ENCODE measurements at regions not wholly inside any gene's neighbourhood (a gene's known extent, or its start where the extent isn't known, plus 50 kb on each side); places are given as distances from the start of the nearest gene placed in this dataset.
"Not testable (repeated sequence)": the region's sequence is repeated elsewhere in the genome, so short reads cannot be mapped to it uniquely, and the experiment has no call there.

- H3K27ac Mint-ChIP-seq; H3K4me3 Mint-ChIP-seq; DNase-seq (ENCODE audit: low spot score); H3K36me3 Mint-ChIP-seq; ATAC-seq; H3K9me3 Mint-ChIP-seq; H3K4me1 Mint-ChIP-seq (ENCODE audit: low read depth in 2 of 2): not testable (repeated sequence)
- peaks cover 12 to 18% of the 10 kb centered on the region in 2 donors for H3K27me3 Mint-ChIP-seq
These were observed 126.7 kb upstream of the MED14 start for GRCh38 chrX:40861952-40862554.

- not testable (repeated sequence) for ATAC-seq, H3K4me3 Mint-ChIP-seq
- H3K27me3 Mint-ChIP-seq, result peaks cover 12 to 25% of the 10 kb centered on the region in 2 donors
These were observed 127.9 kb upstream of the MED14 start for GRCh38 chrX:40863260-40863659.

GRCh38 chrX:40863671-40864070 is 128.3 kb upstream of the MED14 start:
- H3K4me3 Mint-ChIP-seq, result no peak overlapping the region
- ATAC-seq (no peak), DNase-seq (ENCODE audit: low spot score) (no peak)
- no peaks in the 10 kb centered on the region for H3K4me1 Mint-ChIP-seq (ENCODE audit: low read depth in 2 of 2)
- H3K36me3 Mint-ChIP-seq, result no peaks in the 10 kb centered on the region
- H3K27me3 Mint-ChIP-seq, result peaks cover 12 to 22% of the 10 kb centered on the region in 2 donors
- H3K9me3 Mint-ChIP-seq, result no peaks in the 10 kb centered on the region
- no peak overlapping the region for H3K27ac Mint-ChIP-seq

More at GRCh38 chrX:40863260-40863659, 127.9 kb upstream of the MED14 start:
- not testable (repeated sequence) for H3K4me1 Mint-ChIP-seq (ENCODE audit: low read depth in 2 of 2); H3K36me3 Mint-ChIP-seq; DNase-seq (ENCODE audit: low spot score); H3K9me3 Mint-ChIP-seq; H3K27ac Mint-ChIP-seq

- Mint-ChIP-seq H3K27ac (no peak overlapping the region), H3K4me1 (ENCODE audit: low read depth in 2 of 2) (peaks cover 0 to 3% of the 10 kb centered on the region in 2 donors), H3K27me3 (peaks cover 12 to 30% of the 10 kb centered on the region in 2 donors), H3K36me3 (no peaks in the 10 kb centered on the region), H3K9me3 (no peaks in the 10 kb centered on the region), H3K4me3 (no peak overlapping the region)
- no peak for DNase-seq (ENCODE audit: low spot score)
- no peak for ATAC-seq
These were observed 129.6 kb upstream of the MED14 start for GRCh38 chrX:40864972-40865371.

GRCh38 chrX:40866893-40867292 is 131.6 kb upstream of the MED14 start:
- H3K4me1 Mint-ChIP-seq (ENCODE audit: low read depth in 2 of 2), result peaks cover 8 to 12% of the 10 kb centered on the region in 2 donors
- no peaks in the 10 kb centered on the region for H3K36me3 Mint-ChIP-seq
- no peaks in the 10 kb centered on the region for H3K9me3 Mint-ChIP-seq
- no peak overlapping the region for H3K27ac Mint-ChIP-seq
- peaks cover 12 to 30% of the 10 kb centered on the region in 2 donors for H3K27me3 Mint-ChIP-seq
- no peak overlapping the region for H3K4me3 Mint-ChIP-seq
- ATAC-seq (no peak), DNase-seq (ENCODE audit: low spot score) (no peak)

- peaks cover 12 to 30% of the 10 kb centered on the region in 2 donors for H3K27me3 Mint-ChIP-seq
- no peak overlapping the region for H3K4me3 Mint-ChIP-seq
These were observed 132.0 kb upstream of the MED14 start for GRCh38 chrX:40867352-40867751.

GRCh38 chrX:40868868-40869267 is 133.5 kb upstream of the MED14 start:
- ATAC-seq (no peak), DNase-seq (ENCODE audit: low spot score) (no peak)
- Mint-ChIP-seq H3K36me3 (no peaks in the 10 kb centered on the region), H3K27ac (peak overlapping the region in 1 of 2 donors; percentile 30), H3K9me3 (no peaks in the 10 kb centered on the region), H3K4me3 (no peak overlapping the region), H3K4me1 (ENCODE audit: low read depth in 2 of 2) (peaks cover 9 to 14% of the 10 kb centered on the region in 2 donors), H3K27me3 (peaks cover 12 to 28% of the 10 kb centered on the region in 2 donors)

More at GRCh38 chrX:40867352-40867751, 132.0 kb upstream of the MED14 start:
- H3K36me3 Mint-ChIP-seq, result no peaks in the 10 kb centered on the region
- ATAC-seq (no peak), DNase-seq (ENCODE audit: low spot score) (no peak)
- H3K27ac Mint-ChIP-seq, result no peak overlapping the region
- H3K4me1 Mint-ChIP-seq (ENCODE audit: low read depth in 2 of 2), result peaks cover 9 to 14% of the 10 kb centered on the region in 2 donors
- no peaks in the 10 kb centered on the region for H3K9me3 Mint-ChIP-seq

- H3K36me3 Mint-ChIP-seq, result not testable (repeated sequence)
- H3K27me3 Mint-ChIP-seq, result peaks cover 9 to 24% of the 10 kb centered on the region in 2 donors
These were observed 135.6 kb upstream of the MED14 start for GRCh38 chrX:40870982-40871381.

GRCh38 chrX:40871385-40872082 is 136.2 kb upstream of the MED14 start:
- H3K9me3 Mint-ChIP-seq, result no peaks in the 10 kb centered on the region
- peak; percentile 69 for DNase-seq (ENCODE audit: low spot score)
- H3K36me3 Mint-ChIP-seq, result no peaks in the 10 kb centered on the region
- H3K27me3 Mint-ChIP-seq, result peaks cover 3 to 23% of the 10 kb centered on the region in 2 donors
- H3K4me1 Mint-ChIP-seq (ENCODE audit: low read depth in 2 of 2), result peaks cover 9 to 14% of the 10 kb centered on the region in 2 donors
- peak overlapping the region; percentile 71 for H3K4me3 Mint-ChIP-seq
- peak overlapping the region; percentile 72 to 73 for H3K27ac Mint-ChIP-seq
- peak; percentile 73 to 89 for ATAC-seq

More at GRCh38 chrX:40870982-40871381, 135.6 kb upstream of the MED14 start:
- peaks cover 9 to 14% of the 10 kb centered on the region in 2 donors for H3K4me1 Mint-ChIP-seq (ENCODE audit: low read depth in 2 of 2)
- not testable (repeated sequence) for H3K4me3 Mint-ChIP-seq; DNase-seq (ENCODE audit: low spot score); ATAC-seq; H3K9me3 Mint-ChIP-seq
- H3K27ac Mint-ChIP-seq, result peak overlapping the region; percentile 72 to 73

- no peak for ATAC-seq
- Mint-ChIP-seq H3K27me3 (peaks cover 0 to 18% of the 10 kb centered on the region in 2 donors), H3K27ac (peak overlapping the region in 1 of 2 donors; percentile 72), H3K4me3 (no peak overlapping the region), H3K4me1 (ENCODE audit: low read depth in 2 of 2) (peaks cover 9 to 14% of the 10 kb centered on the region in 2 donors), H3K36me3 (no peaks in the 10 kb centered on the region), H3K9me3 (no peaks in the 10 kb centered on the region)
- no peak for DNase-seq (ENCODE audit: low spot score)
These were observed 137.0 kb upstream of the MED14 start for GRCh38 chrX:40872351-40872750.

- no peak for ATAC-seq
- H3K36me3 Mint-ChIP-seq, result no peaks in the 10 kb centered on the region
These were observed 140.1 kb upstream of the MED14 start for GRCh38 chrX:40875476-40875875.

GRCh38 chrX:40877887-40878286 is 142.5 kb upstream of the MED14 start:
- H3K4me3 Mint-ChIP-seq, result no peak overlapping the region
- H3K27me3 Mint-ChIP-seq, result peaks cover 5 to 16% of the 10 kb centered on the region in 2 donors
- no peak overlapping the region for H3K27ac Mint-ChIP-seq
- no peaks in the 10 kb centered on the region for H3K9me3 Mint-ChIP-seq
- no peaks in the 10 kb centered on the region for H3K4me1 Mint-ChIP-seq (ENCODE audit: low read depth in 2 of 2)
- no peak for ATAC-seq
- DNase-seq (ENCODE audit: low spot score), result no peak
- no peaks in the 10 kb centered on the region for H3K36me3 Mint-ChIP-seq

More at GRCh38 chrX:40875476-40875875, 140.1 kb upstream of the MED14 start:
- H3K4me3 Mint-ChIP-seq, result no peak overlapping the region
- no peaks in the 10 kb centered on the region for H3K9me3 Mint-ChIP-seq
- H3K27ac Mint-ChIP-seq, result peak overlapping the region in 1 of 2 donors; percentile 62
- peaks cover 9 to 11% of the 10 kb centered on the region in 2 donors for H3K4me1 Mint-ChIP-seq (ENCODE audit: low read depth in 2 of 2)
- peaks cover 0 to 9% of the 10 kb centered on the region in 2 donors for H3K27me3 Mint-ChIP-seq
- DNase-seq (ENCODE audit: low spot score), result no peak

- Mint-ChIP-seq H3K9me3 (no peaks in the 10 kb centered on the region), H3K4me3 (no peak overlapping the region), H3K27me3 (peaks cover 5 to 19% of the 10 kb centered on the region in 2 donors), H3K36me3 (no peaks in the 10 kb centered on the region), H3K27ac (no peak overlapping the region), H3K4me1 (ENCODE audit: low read depth in 2 of 2) (no peaks in the 10 kb centered on the region)
- DNase-seq (ENCODE audit: low spot score), result no peak
- ATAC-seq, result no peak
These were observed 143.4 kb upstream of the MED14 start for GRCh38 chrX:40878766-40879165.

GRCh38 chrX:40879172-40879571 is 143.8 kb upstream of the MED14 start:
- ATAC-seq; H3K4me3 Mint-ChIP-seq; H3K36me3 Mint-ChIP-seq; H3K9me3 Mint-ChIP-seq; H3K27ac Mint-ChIP-seq; DNase-seq (ENCODE audit: low spot score); H3K4me1 Mint-ChIP-seq (ENCODE audit: low read depth in 2 of 2): not testable (repeated sequence)
- H3K27me3 Mint-ChIP-seq, result peaks cover 5 to 19% of the 10 kb centered on the region in 2 donors
